Adipocyte (in vitro differentiated cells): ENCODE measurements at regions not wholly inside any gene's neighbourhood (a gene's known extent, or its start where the extent isn't known, plus 50 kb on each side); places are given as distances from the start of the nearest gene placed in this dataset.
"Not testable (repeated sequence)": the region's sequence is repeated elsewhere in the genome, so short reads cannot be mapped to it uniquely, and the experiment has no call there.

ENCODE experiments used
- DNase-seq: peaks from one replicate; pipeline ENCODE4 v3.0.0-alpha.2; 2015; ENCODE audit warnings: low read depth
- H3K27me3 ChIP-seq: replicated peaks from 2 replicates; pipeline ENCODE4 v1.7.0; 2013; ENCODE audit warnings: mild to moderate bottlenecking, low read length, moderate library complexity; ENCODE audit not compliant: control insufficient read depth, insufficient read depth
- H3K36me3 ChIP-seq: 2 replicates; pipeline ENCODE4 v1.7.0; 2013; ENCODE audit warnings: low read length, mild to moderate bottlenecking, moderate library complexity; ENCODE audit not compliant: control insufficient read depth, insufficient read depth, severe bottlenecking
- H3K4me1 ChIP-seq: 2 replicates; pipeline ENCODE4 v1.7.0; 2013; ENCODE audit warnings: mild to moderate bottlenecking, low read length, moderate library complexity; ENCODE audit not compliant: control insufficient read depth, insufficient read depth
- H3K4me3 ChIP-seq: 2 replicates; pipeline ENCODE4 v1.7.0; 2013; ENCODE audit warnings: mild to moderate bottlenecking, low read length, moderate library complexity
- H3K9ac ChIP-seq: 2 replicates; pipeline ENCODE4 v1.7.0; 2013; ENCODE audit warnings: mild to moderate bottlenecking, low read length, moderate library complexity
- H3K9me3 ChIP-seq: 2 replicates; pipeline ENCODE4 v1.7.0; 2013; ENCODE audit warnings: mild to moderate bottlenecking, low read length, moderate library complexity; ENCODE audit not compliant: control insufficient read depth

GRCh38 chr5:143536364-143536763 lies 132.9 kb upstream of the NR3C1 start:
- peak overlapping the region; percentile 55 for H3K9ac ChIP-seq
- H3K4me1 ChIP-seq: peaks cover 13% of the 10 kb centered on the region
- H3K9me3 ChIP-seq: peaks cover 15% of the 10 kb centered on the region
- H3K27me3 ChIP-seq: no peaks in the 10 kb centered on the region
- no peaks in the 10 kb centered on the region for H3K36me3 ChIP-seq
- peak; percentile 94 for DNase-seq
- peak overlapping the region; percentile 25 for H3K4me3 ChIP-seq

- Histone ChIP-seq H3K27me3 (no peaks in the 10 kb centered on the region), H3K4me3 (no peak overlapping the region), H3K9ac (no peak overlapping the region), H3K9me3 (peaks cover 13% of the 10 kb centered on the region), H3K4me1 (peaks cover 13% of the 10 kb centered on the region), H3K36me3 (no peaks in the 10 kb centered on the region)
- DNase-seq: no peak
Measured at GRCh38 chr5:143534761-143535154, 131.3 kb upstream of the NR3C1 start.

- peaks cover 13% of the 10 kb centered on the region for H3K4me1 ChIP-seq
- no peak overlapping the region for H3K4me3 ChIP-seq
- H3K27me3 ChIP-seq: no peaks in the 10 kb centered on the region
- no peaks in the 10 kb centered on the region for H3K36me3 ChIP-seq
- no peak overlapping the region for H3K9ac ChIP-seq
- no peak for DNase-seq
- peaks cover 7% of the 10 kb centered on the region for H3K9me3 ChIP-seq
Measured at GRCh38 chr5:143533978-143534760, 130.7 kb upstream of the NR3C1 start.

DNA sequence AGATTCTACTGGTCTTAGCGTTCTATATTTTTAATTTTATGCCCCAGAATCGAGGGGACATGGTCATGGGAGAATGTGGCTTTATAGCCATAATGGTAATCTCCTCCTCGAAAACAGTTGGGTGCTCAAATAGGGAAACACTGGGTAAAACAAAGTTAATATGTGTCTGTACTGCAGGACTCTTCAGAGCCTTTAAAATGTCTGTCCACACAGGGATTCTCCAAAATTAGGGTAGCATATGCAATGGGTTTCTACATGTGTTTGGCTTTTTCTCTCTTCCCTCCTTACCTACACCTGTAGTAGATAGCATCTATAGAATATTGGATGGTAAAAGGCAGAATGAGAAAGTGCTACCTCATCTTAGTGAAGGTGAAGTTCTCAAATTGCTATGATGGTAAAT lies 130.0 kb upstream of the NR3C1 start:
- no peak overlapping the region for H3K9ac ChIP-seq
- no peaks in the 10 kb centered on the region for H3K36me3 ChIP-seq
- H3K4me1 ChIP-seq: peaks cover 13% of the 10 kb centered on the region
- H3K27me3 ChIP-seq: no peaks in the 10 kb centered on the region
- DNase-seq: no peak
- no peak overlapping the region for H3K4me3 ChIP-seq
- peaks cover under 1% of the 10 kb centered on the region for H3K9me3 ChIP-seq

- no peak for DNase-seq
Measured at GRCh38 chr5:143527808-143528207, 124.3 kb upstream of the NR3C1 start.

DNA sequence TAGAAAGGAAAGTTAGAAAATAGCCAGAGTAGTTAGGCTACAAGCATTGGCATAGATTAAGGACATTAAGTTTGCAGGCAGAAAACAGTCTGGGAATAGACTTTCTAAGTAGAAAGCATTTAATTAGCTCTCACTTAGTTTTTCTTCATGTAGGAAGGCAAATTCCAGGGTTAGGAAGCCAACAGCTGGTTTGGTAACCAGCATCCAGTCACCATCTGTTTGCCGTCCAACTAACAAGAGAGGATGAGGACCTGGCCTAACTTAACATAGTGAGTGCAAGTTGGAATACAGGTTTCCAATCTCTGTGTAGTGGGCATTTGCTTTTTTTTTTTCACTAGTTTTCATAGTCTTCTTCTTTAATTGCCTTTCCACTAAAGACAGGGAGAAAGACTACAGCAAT lies 121.7 kb upstream of the NR3C1 start:
- H3K9me3 ChIP-seq: no peaks in the 10 kb centered on the region
- no peak overlapping the region for H3K9ac ChIP-seq
- H3K27me3 ChIP-seq: no peaks in the 10 kb centered on the region
- H3K4me3 ChIP-seq: no peak overlapping the region
- peaks cover 4% of the 10 kb centered on the region for H3K4me1 ChIP-seq
- no peaks in the 10 kb centered on the region for H3K36me3 ChIP-seq
- DNase-seq: no peak

More at GRCh38 chr5:143527808-143528207, 124.3 kb upstream of the NR3C1 start:
- Histone ChIP-seq H3K36me3 (no peaks in the 10 kb centered on the region), H3K9ac (no peak overlapping the region), H3K9me3 (no peaks in the 10 kb centered on the region), H3K27me3 (no peaks in the 10 kb centered on the region), H3K4me3 (no peak overlapping the region), H3K4me1 (no peaks in the 10 kb centered on the region)

DNA sequence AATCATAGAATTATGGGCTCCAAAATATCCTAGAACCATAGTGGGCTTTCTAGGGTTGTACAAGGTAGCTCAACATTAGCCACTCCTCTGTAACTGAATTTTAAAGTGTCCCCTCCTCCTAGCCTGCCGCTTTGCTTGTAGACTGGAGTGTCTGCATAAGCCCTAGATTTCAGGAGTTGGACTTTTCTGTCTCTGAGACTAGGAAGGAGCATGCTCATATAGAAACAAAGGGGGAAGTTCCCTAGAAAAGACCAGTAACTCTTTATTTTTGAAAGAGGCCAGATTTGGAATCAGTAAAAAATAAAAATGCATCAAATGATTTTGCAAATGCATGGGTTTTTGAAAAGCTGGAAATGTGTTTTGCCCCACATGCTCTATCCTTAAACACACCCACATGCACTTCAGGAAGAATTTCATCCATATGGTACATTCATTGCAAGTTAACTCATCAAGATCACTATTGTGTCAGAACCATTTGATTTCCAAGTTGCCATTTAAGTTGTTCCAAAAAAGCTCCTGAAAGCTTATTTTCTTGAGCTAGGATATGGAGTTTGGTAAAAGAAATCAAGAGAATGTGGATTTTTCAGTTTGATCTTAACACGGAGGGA lies 121.0 kb upstream of the NR3C1 start:
- Histone ChIP-seq H3K9ac (no peak overlapping the region), H3K4me1 (peaks cover 10% of the 10 kb centered on the region), H3K27me3 (no peaks in the 10 kb centered on the region), H3K9me3 (no peaks in the 10 kb centered on the region), H3K4me3 (no peak overlapping the region), H3K36me3 (no peaks in the 10 kb centered on the region)
- peak; percentile 26 for DNase-seq

GRCh38 chr5:143521846-143522400 lies 118.4 kb upstream of the NR3C1 start:
- Histone ChIP-seq H3K4me1 (peaks cover 16% of the 10 kb centered on the region), H3K4me3 (no peak overlapping the region), H3K9ac (no peak overlapping the region), H3K36me3 (no peaks in the 10 kb centered on the region), H3K9me3 (no peaks in the 10 kb centered on the region), H3K27me3 (no peaks in the 10 kb centered on the region)
- no peak for DNase-seq

DNA sequence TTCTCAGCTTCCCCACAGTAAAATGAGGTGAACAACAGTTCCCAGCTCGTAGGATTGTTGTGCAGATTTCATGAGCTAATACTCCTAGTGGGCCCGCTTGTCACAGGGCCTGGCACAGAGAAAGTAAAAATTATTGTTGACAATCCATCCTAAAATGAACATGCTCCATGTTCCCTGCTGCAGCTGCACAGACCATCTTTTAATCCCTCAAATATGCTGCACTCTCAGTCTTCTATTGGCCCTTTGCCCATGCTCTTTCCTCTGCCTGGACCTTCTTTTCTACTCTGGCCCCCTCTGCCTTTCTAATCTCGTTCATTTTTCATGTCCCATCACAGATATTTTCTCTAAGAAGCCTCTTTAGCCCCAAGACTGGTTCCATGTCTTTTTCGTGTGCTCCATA lies 117.7 kb upstream of the NR3C1 start:
- Histone ChIP-seq H3K4me1 (peaks cover 24% of the 10 kb centered on the region), H3K36me3 (no peaks in the 10 kb centered on the region), H3K9me3 (no peaks in the 10 kb centered on the region), H3K27me3 (no peaks in the 10 kb centered on the region), H3K4me3 (no peak overlapping the region), H3K9ac (no peak overlapping the region)
- no peak for DNase-seq

- H3K4me1 ChIP-seq: peaks cover 43% of the 10 kb centered on the region
- not testable (repeated sequence) for H3K4me3 ChIP-seq, H3K9me3 ChIP-seq, H3K36me3 ChIP-seq, H3K27me3 ChIP-seq, H3K9ac ChIP-seq
- peak; percentile 38 for DNase-seq
Measured at GRCh38 chr5:143519215-143519614, 115.7 kb upstream of the NR3C1 start.

DNA sequence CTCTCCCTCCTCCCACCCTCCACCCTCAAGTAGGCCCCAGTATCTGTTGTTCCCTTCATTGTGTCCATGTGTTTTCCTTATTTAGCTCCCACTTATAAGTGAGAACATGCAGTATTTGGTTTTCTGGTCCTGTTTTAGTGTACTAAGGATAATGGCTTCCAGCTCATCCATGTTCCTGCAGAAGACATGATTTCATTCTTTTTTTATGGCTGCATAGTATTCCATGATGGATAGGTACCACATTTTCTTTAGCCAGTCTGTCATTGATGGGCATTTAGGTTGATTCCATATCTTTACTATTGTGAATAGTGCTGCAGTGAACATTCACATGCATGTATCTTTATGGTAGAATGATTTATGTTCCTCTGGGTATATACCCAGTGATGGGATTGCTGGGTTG lies 114.3 kb upstream of the NR3C1 start:
- H3K27me3 ChIP-seq, DNase-seq, H3K9ac ChIP-seq, H3K4me3 ChIP-seq, H3K36me3 ChIP-seq, H3K9me3 ChIP-seq: not testable (repeated sequence)
- H3K4me1 ChIP-seq: peaks cover 43% of the 10 kb centered on the region
